DMS 273 (cell line): ENCODE measurements at regions not wholly inside any gene's neighbourhood (a gene's known extent, or its start where the extent isn't known, plus 50 kb on each side); places are given as distances from the start of the nearest gene placed in this dataset.

ENCODE experiments used
- DNase-seq: peaks from one replicate; lab custom pipeline; 2025; ENCODE audit not compliant: unreplicated experiment; lab: John Stamatoyannopoulos, UW

DNA sequence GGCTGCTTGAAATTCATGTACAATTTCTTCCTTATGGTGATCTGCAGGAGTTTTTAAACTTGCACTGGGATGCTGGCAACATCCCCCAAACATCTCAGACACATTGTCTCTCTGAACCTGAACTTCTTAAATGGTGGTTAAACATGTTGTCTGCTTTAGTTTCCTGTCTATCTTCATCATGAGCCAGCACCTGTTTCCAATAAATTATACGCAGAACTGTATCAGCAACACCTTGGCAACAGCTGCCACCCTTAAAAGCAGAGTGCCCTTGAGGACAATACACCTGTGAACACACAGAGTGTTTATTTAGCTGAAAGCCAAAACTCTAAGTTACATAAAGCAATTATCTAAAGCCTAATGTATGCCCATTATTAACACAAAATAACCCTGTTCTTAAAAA lies 242.9 kb downstream of the WNT5A start:
- no peak for DNase-seq

DNA sequence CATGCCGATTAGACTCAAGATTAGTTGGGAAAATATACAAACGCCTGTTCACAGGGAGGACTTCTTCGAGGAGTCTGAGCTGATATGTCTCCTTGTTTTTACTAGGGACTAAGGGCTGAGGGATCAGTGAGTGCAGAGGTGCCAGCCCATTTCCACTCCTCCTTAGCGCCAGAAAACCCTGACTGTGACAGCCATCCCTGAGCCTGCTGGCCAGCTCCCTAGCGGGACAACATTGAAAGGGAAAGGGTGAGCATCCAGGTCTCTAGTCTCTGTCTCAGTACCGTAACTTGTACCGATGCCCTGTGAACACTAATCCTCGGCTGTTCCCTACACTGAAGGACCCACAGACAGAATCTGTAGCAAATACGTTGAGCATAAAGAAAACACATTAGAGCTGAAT lies 243.4 kb downstream of the WNT5A start:
- DNase-seq = no peak

DNA sequence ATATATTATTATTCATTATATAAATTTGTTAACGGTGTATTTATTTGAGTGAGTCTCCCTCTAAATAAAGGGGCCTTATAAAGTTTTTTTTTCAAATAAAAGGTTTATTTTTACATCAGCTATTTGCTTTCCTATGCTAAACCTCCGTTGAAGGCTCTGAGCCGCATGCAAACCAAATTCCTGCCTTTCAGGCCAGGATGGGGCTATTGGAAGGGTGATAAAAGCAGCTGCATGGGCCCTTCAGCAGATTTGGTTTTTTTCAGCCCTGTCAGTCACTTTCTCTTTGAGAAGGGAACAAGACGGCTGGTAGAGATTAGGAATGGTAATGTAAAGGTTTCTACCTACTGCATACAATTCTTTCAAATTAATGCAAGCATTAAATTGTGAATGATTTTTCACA lies 244.2 kb downstream of the WNT5A start:
- DNase-seq = no peak

GRCh38 chr3:55241098-55241497 lies 246.0 kb downstream of the WNT5A start:
- DNase-seq = no peak

DNA sequence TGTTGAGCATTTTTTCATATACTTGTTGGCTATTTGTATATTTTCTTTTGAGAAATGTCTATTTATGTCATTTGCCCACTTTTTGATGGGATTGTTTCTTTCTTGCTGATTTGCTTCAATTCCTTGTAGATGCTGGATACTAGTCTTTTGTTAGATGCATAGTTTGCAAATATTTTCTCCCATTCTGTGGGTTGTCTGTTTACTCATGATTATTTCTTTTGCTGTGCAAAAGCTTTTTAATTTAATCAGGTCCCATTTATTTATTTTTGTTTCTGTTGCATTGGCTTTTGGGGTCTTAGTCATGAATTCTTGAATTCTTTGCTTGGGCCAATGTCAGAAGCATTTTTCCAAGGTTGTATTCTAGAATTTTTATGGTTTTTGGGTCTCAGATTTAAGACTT lies 251.7 kb downstream of the WNT5A start:
- no peak for DNase-seq

- DNase-seq = no peak
Observed at GRCh38 chr3:55226696-55227095, 260.4 kb downstream of the WNT5A start.

DNA sequence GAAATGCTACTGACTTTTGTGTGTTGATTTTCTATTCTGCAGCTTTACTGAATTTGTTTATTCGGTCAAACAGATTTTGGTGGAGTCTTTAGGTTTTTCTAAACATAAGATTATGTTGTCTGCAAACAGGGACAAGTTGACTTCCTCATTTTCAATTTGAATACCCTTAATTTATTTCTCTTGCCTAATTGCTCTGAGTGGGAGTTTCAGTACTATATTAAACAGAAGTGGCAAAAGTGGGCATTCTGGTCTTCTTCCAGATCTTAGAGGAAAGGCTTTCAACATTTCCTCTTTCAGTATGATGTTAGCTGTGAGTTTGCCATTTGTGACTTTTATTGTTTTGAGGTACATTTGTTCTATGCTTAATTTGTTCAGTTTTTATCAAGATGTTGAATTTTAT lies 268.5 kb downstream of the WNT5A start:
- no peak for DNase-seq

GRCh38 chr3:55207744-55208143 lies 279.4 kb downstream of the WNT5A start:
- DNase-seq = no peak

GRCh38 chr3:55205990-55206389 lies 278.1 kb upstream of the LRTM1 start:
- DNase-seq = no peak

DNA sequence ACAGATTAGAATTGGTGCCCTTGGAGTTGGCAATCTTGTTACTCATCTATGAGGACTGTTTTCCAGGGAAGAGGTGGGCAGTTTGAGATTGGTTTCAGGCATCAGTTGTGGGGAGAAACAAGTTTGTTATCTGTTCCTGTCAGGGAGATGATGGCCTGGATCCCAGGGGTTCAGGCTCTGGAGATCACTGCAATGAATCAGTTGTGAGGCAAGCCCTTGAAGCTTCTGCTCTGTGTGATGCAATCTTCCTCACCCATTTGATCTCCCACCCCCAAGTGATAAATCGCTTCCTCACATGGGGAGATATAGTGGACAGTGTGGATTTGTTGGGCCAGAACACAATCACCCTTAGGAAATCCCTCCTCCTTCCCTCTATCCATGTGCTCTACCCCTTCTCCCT lies 276.6 kb upstream of the LRTM1 start:
- no peak for DNase-seq

DNA sequence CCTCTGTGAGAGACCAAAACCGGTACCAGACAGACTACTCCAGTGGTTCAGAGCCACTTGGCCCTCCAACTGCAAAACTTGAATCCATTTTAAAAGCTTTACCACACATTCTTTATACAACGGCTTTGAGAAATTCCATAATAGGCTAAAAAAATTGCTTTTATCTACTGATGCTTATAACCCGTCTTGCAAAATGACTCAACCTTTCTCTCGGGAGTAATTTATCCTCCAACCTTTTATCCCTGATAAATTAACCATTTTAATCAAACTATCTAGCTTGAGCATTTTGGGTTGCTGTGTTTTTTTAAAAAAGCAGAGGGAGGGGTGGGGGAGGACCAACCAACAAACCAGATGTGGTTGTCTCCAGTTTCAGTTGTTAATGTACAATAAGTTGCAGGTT lies 275.7 kb upstream of the LRTM1 start:
- no peak for DNase-seq

DNA sequence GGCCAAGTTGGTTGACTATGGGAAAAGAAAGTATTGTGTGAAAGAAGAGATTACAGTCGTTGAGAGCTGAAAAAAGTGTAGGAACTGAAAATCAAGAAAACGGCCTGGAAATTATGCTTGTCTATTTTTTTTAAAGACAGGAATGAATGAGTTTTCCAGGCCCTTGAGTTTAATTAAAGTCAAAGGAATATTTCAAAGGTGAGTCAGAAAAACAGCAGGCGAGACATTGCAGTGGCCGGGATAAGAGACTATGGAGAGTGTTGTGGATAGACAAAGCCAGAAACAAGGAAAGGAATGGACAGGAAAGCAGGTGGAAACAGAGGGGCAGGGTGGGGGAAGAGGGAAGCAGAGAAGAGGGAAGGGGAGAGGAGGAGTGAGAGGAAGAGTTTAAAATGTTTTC lies 275.1 kb upstream of the LRTM1 start:
- no peak for DNase-seq

- no peak for DNase-seq
Observed at GRCh38 chr3:55202326-55202725, 274.5 kb upstream of the LRTM1 start.

DNA sequence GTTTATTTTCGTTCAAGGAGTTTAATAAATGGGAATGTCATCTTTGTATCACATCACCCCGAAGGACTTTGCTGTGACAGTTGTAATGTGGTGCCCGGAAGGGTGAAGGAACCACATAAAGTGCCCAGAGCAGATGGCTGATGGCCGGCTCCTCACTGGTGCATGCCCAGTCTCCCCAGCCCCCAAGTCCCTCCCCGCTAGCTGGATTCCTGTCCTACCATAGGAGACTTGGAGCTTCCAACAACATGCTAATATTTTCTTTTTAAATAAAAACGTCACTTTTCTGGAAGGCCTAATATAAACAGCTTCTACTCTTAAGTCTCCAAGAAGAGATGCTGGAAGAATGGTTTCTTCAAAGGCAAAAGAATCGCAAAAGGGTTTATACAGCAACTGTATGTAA lies 273.9 kb upstream of the LRTM1 start:
- DNase-seq = no peak

- DNase-seq = no peak
Observed at GRCh38 chr3:55200906-55201305, 273.0 kb upstream of the LRTM1 start.

DNA sequence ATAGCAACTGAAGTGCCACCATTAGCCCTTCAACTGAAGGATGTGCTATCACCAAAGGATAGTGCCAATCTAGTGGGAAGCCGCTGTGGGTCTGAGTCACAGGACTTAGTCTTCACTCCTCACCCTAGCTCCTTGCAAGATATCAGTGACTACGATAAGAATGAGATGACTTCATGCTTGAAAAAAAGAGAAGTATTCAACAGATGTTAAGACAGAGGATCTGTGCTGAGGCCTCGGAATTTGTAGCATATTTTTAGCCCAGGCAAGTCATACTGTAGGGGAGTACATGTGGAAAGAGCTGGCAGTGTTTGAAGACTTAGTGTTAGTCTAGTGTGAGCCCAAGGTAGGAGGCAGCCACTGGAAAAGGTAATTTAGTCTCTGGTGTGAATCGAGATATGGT lies 270.7 kb upstream of the LRTM1 start:
- no peak for DNase-seq

DNA sequence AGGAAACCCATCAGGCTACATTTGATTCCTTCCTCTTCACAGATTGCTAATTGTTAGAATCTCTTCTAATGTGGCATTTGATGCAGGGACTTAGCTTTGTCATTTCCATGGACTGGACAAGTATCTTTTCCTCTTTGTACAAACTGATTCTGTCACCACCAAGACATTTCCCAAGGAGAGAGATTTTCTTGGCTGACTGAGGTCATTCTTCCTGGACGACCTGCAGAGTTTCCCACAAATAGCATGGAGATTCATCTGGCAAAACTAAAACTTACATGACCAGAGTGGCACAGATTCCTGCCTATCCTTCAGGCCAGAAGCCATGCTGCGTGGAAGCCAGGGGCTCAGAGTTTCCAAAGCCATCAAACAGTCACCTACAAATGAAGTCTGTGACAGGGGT lies 269.2 kb upstream of the LRTM1 start:
- DNase-seq = no peak

DNA sequence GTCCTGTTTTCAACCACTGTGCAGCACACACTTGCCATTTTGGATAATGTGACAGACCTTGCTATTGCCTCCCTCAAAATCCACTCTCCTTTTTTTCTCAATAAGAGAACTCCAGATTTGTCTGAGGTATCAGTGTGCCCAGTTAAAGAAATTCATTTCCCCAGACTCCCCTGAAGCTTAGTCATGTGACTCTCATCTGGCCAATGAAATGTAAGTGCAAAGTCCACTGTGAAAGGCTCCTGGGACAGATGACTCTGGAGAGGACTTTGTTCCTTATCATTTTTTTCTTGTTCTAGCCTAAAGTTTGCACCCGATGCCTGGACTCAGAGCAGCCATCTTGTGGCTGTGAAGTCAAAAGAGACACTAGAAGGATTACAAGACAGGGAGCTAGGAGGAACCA lies 268.6 kb upstream of the LRTM1 start:
- DNase-seq = no peak

DNA sequence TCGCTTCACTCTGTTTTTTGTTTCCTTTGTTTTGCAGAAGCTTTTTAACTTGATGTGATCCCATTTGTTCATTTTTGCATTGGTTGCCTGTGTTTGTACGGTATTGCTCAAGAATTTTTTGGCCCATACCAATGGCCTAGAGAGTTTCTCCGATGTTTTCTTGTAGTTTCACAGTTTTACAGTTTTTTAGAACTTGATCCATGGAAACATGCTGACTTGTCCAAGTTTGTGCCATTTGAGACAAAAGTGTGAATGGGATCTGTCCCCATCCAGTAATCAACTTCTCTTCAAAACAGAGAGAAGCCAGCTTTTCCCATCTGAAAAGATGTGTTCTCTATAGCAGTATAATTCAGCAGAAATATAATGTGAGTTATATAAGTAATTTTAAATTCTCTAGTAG lies 266.5 kb upstream of the LRTM1 start:
- no peak for DNase-seq

DNA sequence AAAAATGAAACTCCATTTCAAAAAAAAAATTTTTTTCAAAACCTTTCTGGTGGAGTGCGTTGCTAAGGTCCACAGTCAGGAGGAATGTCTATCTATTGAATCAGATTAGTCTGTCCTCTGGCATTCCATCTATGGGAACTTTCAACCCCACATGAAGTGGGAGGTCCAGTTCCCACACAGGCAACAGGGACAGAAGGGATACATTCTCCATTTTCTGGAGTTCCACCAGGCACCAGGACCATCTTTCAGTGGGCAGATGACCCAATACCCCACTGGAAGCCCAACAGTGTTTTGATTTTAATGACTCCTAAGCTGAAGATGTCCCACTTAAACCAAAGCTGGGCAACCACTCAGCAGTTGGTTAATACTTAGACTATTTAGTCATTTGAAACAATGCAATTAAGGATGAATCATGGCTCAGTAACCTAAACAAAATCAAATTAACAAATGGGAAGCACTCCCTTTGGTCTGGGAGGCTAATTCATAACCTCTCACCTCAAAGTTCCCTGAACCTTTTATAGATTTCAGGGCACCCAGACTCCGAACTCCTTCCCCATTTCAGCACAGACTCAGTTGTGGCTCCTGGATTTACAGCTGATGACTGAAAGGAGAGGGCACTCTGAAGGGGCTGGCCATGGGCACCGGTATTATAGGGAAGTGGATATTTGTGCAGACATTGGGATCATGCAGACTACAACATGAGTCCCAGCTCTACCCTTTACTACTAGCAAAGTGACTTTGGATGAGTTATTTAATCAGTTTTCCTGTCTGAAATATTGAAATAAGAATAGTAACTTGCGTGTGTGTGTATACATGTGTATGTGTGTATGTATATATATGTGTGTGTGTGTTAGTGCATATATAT lies 264.3 kb upstream of the LRTM1 start:
- DNase-seq = no peak

GRCh38 chr3:55190331-55190730 lies 262.5 kb upstream of the LRTM1 start:
- no peak for DNase-seq

DNA sequence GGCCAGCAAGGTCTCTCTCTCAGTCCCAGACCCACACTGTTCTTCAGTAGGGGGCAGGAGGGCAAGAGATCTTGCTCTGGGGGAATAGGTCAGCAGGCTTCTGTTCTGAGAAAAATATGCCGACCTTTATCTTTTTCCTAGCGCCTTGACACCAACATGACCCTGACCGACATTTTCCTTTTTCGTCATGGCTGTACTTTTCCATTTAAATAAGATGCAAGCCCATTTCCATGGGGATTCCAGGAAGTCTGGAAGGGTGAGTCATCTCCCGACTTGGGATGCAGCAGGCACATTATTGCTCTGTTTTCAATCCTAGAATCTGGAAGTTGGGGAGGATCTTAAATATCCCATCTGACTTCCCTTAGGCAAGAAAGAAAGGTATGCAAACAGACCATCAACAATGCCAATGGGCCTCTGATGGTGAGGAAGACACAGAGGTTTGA lies 261.5 kb upstream of the LRTM1 start:
- no peak for DNase-seq

GRCh38 chr3:55185380-55185779 lies 257.5 kb upstream of the LRTM1 start:
- no peak for DNase-seq
